Occipital lobe (tissue), 1 donor: ENCODE measurements at regions not wholly inside any gene's neighbourhood (a gene's known extent, or its start where the extent isn't known, plus 50 kb on each side); places are given as distances from the start of the nearest gene placed in this dataset.

ENCODE experiments used
- DNase-seq: peaks from one replicate; lab custom pipeline; 2025; lab: John Stamatoyannopoulos, UW

DNA sequence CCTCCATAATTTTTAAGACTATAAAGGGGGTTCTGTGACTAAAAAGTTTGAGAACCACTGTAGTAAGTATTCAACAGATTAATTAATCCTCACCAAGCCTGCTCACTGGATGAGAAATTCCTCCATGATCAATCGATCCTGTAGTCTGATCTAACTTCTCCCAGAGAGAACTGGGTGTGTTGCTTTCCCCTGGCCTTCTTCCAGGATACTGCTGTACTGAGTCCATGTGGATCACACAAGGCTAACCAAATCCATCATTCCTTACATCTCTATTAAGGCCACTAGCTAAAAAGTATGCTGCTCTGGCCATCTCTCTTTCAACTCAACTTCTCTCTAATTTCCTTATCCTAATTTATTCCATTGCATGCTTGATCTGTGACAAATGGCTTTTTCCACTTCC, 280.2 kb upstream of the PCSK5 start:
- no peak for DNase-seq

DNA sequence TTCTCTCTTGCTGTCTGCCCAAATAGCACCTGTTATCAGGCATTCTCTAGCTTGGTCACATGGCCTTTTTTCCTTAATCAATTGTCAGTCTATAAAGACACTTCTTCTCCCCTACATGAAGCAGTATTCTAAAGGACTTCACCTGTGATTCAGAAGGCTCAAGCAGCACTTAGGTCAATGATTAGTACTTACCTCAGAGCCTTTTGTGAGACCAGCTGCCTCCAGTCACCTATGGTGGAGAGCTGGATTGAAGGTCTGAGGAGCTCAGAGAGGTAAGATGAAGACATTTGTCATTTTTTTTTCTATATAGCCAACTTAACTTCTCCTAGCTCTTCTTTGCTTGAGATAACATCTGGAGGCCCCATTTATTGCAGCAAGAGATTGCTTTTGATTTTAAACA, 278.3 kb upstream of the PCSK5 start:
- DNase-seq, result no peak

DNA sequence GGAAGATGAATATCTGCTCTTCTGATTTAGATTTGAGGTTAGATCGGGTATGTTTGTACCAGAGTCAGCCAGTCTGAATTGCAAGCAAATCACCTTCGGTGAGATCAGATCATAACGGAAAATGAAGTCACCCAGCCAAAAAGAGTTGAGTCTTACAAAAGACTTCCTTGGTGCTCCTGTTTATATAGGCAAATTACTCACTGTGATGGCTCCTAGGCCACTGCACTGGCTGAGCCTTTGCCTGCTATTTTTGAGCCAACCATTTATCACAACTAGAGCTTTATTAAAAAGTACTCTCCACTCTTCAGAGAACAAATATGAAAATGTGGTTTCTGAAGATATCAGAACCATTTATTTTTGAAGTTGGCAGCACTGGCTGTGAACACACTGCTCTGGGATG, 277.7 kb upstream of the PCSK5 start:
- no peak for DNase-seq

DNA sequence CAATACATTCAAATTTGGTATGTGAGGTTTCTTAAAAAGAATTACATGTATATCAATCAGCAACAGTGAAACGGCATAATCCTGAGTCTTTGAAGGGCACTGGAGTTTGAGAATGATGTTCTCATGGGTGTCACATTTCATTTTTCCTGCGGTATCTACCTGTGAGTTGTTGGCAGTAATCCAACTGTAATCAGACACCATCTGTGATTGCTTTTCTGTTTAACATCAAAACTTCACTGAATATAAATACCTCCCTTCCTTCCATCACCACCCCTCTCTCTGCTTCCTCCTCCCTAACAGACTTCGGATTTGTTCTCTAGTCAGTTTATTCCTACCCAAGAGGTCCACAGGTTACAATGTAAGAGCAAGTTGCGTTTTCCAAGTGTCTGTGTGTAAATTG, 275.2 kb upstream of the PCSK5 start:
- DNase-seq, result no peak

DNA sequence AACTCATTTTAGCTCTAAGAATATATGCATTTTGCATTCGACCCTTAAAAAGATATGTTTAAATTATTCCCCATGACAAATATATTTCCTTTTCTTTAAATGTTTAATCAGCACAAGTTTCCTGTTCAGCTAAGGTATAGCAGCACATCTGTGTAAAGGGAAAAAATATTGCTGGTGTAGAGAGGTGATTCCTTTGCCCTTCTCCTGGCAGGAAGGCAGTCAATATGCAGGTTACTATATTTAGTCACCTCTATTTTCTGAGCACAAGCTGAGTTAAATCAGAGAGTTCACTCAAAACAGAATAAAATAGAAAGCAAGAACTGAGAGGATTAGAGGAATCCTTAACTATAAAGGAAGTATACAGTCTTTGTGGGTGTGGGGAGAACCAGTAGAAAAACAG, 274.4 kb upstream of the PCSK5 start:
- DNase-seq, result no peak

DNA sequence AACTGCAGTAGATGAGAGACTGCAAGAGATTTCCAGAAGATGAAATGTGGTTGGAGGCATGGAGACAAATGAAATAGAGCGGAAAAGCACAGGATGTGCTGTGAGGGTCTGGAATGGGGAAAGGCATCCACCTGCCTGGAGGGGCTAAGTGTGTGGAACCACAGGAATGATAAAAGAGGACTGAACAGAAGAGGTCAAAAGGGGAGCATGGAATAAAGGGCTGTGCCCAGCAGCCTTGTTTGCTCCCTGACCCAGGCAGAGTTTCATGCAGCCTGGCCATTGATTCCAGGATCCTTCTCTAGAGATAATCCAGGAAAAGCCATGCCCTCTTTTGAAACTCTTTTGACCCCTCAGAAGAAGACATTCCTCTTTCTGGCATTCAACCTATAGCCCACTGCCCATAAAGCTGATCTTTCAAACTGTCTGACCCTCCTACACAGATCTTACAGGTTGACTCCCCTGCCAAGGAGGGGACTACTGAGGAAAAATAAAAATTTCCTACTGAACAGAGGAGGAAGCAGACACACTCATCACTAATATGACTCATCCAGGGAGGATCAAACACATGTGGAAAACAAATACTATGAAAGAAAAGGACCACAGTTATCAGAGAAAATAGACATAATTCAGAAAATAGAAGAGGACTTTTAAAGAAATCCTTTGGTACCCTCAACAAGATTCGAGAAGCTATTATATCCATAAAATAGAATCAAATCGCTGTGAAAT, 273.5 kb upstream of the PCSK5 start:
- no peak for DNase-seq

DNA sequence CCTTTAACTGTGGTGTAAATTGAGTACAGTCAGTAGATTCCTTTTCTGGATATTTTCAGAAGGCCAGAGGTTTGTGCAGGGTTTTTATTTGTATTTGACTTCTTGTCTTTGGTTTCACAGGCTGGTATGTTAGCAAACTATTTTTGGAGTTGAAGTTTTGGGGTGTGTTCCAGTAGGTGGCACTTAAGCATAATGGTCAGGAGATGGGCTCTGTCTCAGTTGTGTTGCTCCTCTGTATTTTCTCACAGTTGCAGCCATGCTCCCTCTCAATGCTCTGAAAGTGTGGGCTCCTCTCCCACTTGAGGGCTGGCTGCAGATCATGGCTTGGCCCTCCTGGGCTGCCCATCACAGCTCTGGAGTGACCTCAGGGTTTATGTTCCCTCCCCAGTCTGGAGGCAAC, 267.0 kb upstream of the PCSK5 start:
- no peak for DNase-seq

DNA sequence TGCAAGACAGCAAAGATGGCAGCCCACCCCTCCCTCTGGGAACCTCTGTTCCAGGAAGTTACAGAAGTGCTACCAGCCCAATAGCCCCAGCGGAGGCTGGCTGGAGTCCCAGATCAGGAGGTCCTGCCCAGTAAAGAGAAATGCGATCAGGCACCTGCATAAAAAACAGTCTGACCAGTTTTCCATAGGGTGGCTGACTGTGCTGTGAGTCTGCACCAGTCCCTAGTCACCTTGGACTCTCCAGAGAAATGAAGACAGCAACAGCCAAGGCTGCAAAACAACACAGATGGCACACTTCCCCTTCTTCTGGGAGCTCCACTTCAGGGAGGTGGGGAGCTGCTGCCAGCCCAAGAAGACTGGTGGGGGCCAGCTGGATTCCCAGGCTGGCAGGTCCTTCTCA, 265.5 kb upstream of the PCSK5 start:
- DNase-seq, result no peak

DNA sequence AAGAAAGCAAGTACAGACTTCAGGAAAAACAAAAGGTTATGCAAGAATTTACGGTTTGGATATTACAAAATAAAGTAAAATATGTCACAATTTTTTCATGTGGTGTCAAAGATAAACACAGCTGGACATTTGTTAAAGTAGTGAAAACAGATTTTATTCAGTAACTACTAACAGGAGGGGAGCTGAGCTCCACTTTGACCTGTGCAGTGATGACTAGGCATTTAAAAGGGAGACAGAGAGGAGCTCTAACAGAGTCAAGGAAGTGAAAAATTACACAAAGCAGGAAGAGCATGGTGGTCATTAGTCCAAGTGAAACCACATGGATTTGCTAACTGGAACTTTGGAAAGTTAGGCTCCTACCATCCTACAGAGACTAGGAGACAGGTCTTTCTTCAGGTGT, 263.6 kb upstream of the PCSK5 start:
- DNase-seq, result no peak

DNA sequence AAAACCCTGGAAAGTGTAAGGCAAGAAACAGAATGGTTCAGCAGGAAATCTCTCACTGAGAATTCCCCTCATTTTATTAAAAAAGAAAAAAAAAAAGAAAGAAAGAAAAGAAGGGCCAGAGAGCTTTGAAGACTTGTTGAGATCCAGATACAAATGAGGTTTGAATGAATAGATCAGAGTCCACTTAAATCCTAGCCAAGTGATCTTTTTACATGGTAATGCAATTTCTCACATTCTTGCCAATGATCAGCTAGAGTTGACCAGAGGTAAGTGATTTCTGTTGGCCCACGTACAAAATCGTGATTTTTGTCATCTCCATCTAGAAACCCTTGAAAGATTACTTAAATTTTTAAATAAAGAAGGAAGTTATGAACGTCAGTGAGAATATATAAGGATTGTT, 261.5 kb upstream of the PCSK5 start:
- no peak for DNase-seq

DNA sequence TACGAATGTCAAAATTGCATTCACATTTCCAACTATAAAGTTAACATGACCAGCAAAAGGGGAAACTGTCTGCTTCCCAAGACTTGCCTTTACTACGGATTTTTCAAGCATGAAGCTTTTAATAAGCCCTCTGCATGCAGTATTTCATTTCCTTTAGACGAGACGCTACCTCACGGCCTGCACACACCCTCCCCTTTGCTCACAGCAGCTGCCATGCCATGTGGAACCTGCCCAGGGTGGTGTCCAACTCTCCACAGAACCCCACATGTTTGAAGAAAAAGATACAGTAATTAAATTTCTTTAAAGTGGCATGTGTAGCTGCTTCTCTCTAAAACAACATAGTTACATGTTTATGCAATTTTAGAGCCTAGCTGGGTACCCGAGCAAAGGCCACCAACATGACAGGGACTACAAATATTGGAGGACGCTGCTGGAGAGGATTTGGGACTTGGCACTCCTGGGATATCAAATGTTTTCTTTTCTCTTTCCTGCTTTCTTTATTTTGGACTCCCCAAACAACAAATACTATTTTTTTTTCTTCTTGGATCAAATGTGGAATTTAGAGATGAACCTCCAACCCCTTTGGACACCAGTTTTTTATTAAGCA, 256.9 kb upstream of the PCSK5 start:
- no peak for DNase-seq

DNA sequence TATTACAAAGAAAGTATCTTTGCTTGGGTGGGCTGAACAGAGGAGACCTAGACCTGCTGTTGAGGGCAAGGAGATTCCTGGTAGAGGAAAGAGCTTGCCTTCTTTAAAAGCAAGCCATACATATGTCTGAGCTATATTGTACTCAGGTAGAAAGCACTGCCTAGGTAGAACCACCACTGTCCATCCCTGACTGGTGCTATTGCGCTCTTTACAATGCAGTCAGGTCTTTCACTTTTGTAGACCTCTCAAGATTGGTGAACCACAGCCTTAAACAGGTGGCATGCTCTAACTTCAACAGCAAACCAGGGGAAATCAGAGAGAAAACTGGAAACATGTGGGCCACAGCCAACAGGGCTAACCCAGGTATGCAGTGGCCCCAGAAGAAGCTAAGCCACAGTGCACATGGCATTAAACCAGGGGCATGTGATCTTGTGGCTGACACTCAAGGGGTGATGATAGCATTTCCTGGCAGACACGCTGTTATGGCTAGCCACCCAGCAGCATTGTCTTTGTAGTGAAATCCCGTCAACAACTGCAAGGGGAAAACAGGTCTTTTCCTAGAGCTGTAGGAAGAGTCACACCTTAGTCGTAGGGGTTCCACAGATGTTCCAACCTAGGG, 253.9 kb upstream of the PCSK5 start:
- no peak for DNase-seq

DNA sequence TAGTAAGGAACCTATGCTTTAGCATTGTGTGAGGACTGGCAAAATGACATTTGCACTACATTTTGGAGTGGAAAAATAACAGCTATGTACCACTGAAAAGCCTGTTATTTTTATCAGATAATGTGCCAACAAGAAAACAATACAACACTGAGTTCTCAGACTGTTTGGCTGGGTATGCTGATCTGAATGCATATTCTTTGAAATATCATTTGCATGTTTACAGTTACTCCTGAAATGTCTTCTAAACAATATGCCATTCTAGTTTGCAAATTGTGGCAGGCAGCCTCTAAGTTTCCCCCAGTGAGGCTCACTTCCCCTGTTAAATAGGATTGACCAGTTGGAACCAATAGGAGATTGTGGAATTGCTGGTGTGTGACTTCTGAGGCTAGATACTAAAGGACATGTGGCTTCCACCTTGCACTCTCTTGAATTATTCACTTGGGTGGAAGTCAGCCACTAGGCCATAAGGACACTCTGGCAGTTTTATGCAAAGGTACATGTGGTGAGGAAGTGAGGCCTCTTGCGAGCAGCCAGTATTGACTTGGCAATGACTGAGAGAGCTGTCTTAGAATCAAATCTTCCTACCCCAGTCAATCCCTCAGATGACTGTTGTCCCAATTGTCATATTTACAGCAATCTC, 250.4 kb upstream of the PCSK5 start:
- DNase-seq, result no peak

DNA sequence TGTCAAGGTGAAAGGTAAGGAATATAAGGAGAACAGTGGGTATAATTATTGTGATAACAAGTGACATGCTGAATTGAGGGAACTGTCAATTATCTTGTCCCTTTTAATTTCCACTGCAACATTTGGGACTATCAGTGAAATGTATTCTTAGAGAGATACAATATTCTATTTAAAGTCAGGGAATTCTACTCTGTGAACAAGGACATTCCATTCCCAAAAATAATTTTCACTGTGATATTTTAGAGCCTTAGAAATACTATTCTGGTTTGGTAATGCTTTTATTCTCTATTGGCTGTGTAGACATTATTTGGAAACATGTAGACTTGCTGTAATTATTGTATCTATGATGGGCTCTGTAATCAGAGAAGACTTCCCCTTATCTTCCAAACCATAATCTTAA, 248.0 kb upstream of the PCSK5 start:
- no peak for DNase-seq

DNA sequence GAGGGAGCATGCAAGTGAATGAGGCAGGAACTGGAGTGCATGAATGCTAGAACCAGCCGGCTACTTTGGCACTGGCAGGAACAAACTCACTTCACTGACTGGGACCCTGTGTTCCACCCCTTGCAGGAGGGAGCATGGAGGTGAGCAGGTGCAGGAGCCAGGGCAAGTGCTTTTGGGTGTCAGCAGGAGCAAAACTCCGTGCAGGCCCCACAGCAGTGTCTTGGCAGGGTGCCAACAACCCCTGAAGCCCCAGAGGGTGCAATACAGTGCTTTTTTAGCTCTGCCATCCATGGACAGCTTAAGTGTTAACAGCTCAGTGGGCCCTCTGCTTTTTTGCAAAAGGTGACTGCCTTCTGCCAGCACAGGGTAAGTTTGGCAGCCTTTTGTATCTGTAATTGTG, 245.8 kb upstream of the PCSK5 start:
- no peak for DNase-seq

DNA sequence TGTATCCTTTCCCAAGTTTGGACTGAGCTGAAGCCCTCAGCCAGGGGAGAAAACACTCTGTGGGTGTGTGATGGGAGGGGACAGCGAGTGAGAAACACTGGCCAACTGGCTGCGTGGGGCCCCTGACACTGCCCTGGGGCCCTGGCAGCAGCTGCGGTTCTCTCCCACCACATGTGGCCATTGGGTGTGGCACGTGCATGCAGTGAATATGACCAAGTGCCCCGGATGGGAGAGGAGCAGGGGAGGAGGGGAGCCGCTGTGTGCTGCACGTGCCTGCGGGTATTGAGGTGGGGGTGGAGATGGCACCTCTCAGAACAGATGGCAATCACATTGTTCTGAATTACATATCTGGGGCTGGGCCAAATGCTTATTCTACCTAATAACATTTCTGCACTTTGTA, 242.4 kb upstream of the PCSK5 start:
- DNase-seq, result no peak

DNA sequence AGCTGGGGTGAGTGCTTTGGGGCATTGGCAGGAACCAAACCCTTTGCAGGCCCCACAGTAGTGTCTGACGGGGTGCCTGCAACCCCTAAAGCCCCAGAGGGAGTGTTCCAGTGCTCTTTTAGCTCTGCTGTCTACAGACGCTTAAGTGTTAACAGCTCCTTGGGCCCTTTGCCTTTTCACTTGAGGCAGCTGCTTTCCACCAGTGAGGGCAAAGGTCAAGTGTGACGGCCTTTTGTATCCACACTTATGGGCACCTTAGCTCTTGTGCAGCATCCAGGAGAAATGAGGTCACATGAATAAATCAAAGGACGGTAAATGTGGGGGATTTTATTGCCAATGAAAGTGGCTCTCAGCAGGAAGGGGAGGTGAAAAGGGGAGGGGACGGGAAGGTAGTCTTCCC, 241.4 kb upstream of the PCSK5 start:
- no peak for DNase-seq

DNA sequence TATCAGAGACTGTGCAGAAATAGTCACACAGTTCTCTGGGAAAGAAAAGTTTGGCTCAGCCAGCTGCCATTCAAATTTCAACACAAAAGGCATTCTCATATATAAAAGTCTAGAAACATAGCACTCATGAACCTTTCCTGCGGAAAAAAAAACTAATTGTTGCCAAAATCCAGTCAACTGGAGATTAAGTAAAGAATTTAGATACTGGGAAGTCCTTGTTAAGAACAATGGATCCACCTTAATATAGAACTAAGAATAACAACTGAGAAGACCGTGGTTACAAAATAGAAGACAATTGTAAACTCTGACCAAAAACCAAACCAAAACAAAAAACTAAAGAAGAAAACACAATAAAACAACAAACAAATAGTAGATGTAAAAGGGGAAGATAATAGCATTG, 238.8 kb upstream of the PCSK5 start:
- DNase-seq, result no peak

DNA sequence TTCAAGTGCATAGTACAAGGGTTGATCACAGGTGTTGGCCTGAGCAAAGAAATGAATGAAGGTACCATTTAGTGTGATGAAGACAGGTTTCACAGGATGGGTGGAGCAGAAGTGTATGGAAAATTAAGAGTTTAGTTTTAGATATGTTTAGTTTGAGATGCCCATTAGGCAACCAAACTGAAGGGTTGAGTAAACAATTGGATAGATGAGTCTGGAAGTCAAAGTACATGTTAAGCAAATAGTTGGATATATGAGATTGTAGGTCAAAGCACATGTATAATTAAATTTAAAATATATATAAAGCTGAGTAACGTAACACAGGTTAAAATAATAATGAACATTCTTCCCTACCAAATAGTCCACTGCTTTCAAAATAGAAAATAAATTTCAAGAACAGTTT, 237.1 kb upstream of the PCSK5 start:
- no peak for DNase-seq

DNA sequence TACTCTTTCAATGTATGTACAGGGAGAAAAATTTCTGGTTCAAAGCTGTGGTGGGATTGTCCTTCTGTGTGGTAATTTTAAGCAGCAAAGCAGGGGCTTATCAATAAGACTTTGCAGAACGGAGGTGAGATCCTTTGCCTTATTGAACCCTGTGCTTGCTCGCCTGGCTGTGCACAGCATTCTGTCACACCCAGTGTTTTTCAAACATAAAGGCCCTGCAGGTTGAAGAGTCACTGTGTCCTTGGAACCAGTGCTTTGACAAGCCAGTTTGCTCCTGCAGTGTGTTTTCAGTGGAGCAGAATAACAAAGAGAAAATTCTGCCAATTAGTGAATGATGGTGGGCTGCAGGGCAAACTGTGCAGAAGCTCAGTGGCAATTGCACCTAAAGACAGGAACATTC, 236.7 kb upstream of the PCSK5 start:
- DNase-seq, result no peak

DNA sequence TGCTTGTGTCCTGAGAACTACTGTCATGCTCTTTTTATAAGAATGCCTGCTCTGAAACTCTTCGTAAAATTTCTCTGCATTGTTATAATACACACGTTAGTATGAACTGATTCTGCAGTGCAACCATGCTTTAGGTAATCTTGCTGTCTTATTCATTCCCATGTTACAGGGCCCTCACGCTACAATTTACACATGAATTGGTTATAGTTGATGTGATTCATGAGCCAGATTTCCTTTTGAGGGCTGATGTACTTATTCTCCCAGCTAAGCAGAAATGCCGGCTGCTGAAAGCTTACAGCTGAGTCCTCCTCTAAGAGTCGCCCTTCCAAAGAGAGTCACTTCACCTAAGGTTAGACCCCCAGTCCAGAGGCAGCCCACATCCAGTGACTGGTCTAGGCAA, 233.5 kb upstream of the PCSK5 start:
- no peak for DNase-seq

DNA sequence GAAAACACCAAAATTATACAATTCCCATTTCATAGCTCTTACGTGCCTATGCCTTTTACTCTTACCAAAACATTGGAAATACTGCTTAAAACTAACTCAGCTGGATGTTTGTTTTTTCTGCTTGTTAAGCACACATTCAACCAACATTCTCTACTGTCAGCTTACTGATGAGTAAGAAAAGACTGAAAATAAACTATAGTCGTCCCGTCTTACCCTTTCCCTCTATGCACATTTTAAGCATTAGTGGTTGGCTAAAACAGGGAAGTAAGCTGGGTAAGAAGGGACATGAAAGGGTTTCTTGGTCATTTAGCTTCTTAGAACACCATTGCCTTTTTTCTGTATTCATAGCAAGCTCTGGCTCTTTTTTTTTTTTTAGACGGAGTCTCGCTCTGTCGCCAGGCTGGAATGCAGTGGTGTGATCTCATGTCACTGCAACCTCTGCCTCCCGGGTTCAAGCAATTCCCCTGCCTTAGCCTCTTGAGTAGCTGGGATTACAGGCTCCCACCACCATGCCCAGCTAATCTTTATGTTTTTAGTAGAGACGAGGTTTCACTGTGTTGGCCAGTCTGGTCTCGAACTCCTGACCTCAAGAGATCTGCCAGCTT, 232.1 kb upstream of the PCSK5 start:
- no peak for DNase-seq
